ENCODE measurements at regions not wholly inside any gene's neighbourhood (a gene's known extent, or its start where the extent isn't known, plus 50 kb on each side); places are given as distances from the start of the nearest gene placed in this dataset.

DNA sequence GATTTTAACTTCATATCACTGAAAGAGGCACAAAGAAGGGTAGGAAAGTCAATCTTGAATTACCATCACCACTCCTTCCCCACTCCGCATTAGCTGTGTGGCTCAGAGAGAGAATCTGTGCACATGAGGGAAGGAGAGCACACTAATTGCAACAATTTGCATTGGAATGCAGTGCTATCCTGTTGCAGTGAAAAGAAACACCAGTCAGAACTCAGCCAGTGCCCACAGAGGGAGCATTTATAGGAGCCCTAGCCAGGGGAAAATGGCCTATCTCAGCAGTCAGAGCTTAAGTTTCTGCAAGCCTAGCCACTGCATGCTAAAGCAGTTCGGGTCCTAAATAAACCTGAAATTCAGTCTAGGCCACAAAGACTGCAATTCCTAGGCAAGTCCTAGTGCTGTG, 159.4 kb upstream of the AR start:
- H3K9me3 Mint-ChIP-seq (ENCODE audit: unreplicated experiment) = peaks cover 2% of the 10 kb centered on the region
- Histone ChIP-seq H3K4me3 (ENCODE audit: insufficient read depth, low read depth, low read length) (no peak overlapping the region), H3K4me1 (ENCODE audit: insufficient read depth, low read length) (no peaks in the 10 kb centered on the region), H3K9ac (ENCODE audit: low read length) (no peak overlapping the region), H3K27me3 (ENCODE audit: insufficient read depth, low read length) (no peaks in the 10 kb centered on the region), H3K27ac (ENCODE audit: low read depth, low read length) (no peak overlapping the region), H3K4me2 (ENCODE audit: low read length) (no peak overlapping the region), H3K9me3 (ENCODE audit: insufficient read depth, low read depth, low read length) (no peaks in the 10 kb centered on the region), H2AFZ (ENCODE audit: low read depth, low read length) (no peak overlapping the region), H3K79me2 (ENCODE audit: insufficient read depth, low read length) (no peaks in the 10 kb centered on the region), H4K20me1 (ENCODE audit: insufficient read depth, low read length) (no peaks in the 10 kb centered on the region), H3K36me3 (ENCODE audit: insufficient read depth, low read length) (no peaks in the 10 kb centered on the region)
- TF ChIP-seq, protein P1, sequence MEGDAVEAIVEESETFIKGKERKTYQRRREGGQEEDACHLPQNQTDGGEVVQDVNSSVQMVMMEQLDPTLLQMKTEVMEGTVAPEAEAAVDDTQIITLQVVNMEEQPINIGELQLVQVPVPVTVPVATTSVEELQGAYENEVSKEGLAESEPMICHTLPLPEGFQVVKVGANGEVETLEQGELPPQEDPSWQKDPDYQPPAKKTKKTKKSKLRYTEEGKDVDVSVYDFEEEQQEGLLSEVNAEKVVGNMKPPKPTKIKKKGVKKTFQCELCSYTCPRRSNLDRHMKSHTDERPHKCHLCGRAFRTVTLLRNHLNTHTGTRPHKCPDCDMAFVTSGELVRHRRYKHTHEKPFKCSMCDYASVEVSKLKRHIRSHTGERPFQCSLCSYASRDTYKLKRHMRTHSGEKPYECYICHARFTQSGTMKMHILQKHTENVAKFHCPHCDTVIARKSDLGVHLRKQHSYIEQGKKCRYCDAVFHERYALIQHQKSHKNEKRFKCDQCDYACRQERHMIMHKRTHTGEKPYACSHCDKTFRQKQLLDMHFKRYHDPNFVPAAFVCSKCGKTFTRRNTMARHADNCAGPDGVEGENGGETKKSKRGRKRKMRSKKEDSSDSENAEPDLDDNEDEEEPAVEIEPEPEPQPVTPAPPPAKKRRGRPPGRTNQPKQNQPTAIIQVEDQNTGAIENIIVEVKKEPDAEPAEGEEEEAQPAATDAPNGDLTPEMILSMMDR (IDR thresholded peaks at IDR 0.05; ENCODE audit: insufficient read depth, low read depth, low read length) = no peak
- no peak for TF ChIP-seq EZH2 (IDR thresholded peaks at IDR 0.05; ENCODE audit: insufficient read depth, low read length)
- no peak for FAIRE-seq
- no peaks in the 10 kb centered on the region for H3K4me1 Mint-ChIP-seq (ENCODE audit: low read depth, unreplicated experiment)
- no peaks in the 10 kb centered on the region for H3K27me3 Mint-ChIP-seq (ENCODE audit: low read depth, unreplicated experiment)
- H3K4me3 Mint-ChIP-seq (ENCODE audit: unreplicated experiment) = no peak overlapping the region
- no peak for DNase-seq (ENCODE audit: low read depth)
- H3K36me3 Mint-ChIP-seq (ENCODE audit: low read depth, unreplicated experiment) = no peaks in the 10 kb centered on the region
- H3K27ac Mint-ChIP-seq (ENCODE audit: unreplicated experiment) = no peak overlapping the region

DNA sequence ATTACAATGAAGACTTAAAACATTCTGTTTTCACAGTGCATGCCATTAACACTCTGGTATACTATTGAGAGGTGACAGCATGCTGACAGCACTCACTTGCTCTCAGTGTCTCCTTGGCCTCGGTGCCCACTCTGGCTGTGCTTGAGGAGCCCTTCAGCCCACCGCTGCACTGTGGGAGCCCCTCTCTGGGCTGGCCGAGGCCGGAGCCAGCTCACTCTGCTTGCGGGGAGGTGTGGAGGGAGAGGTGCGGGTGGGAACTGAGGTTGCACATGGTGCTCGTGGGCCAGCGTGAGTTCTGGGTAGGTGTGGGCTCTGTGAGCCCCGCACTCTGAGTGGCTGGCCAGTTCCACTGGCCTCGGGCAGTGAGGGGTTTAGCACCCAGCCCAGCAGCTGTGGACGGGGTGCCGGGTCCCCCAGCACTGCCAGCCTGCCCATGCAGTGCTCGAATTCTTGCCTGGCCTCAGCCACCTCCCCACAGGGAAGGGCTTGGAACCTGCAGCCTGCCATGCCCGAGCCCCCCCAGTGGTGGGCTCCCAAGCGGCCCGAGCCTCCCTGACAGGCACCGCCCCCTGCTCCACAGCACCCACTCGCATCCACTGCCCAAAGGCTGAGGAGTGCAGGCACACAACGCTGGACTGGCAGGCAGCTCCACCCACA, 135.3 kb upstream of the AR start:
- H3K4me1 Mint-ChIP-seq (ENCODE audit: low read depth, unreplicated experiment) = no peaks in the 10 kb centered on the region
- Histone ChIP-seq H3K4me1 (ENCODE audit: insufficient read depth, low read length) (no peaks in the 10 kb centered on the region), H4K20me1 (ENCODE audit: insufficient read depth, low read length) (no peaks in the 10 kb centered on the region), H3K4me3 (ENCODE audit: insufficient read depth, low read depth, low read length) (no peak overlapping the region), H3K4me2 (ENCODE audit: low read length) (no peak overlapping the region), H3K9ac (ENCODE audit: low read length) (no peak overlapping the region), H3K9me3 (ENCODE audit: insufficient read depth, low read depth, low read length) (no peaks in the 10 kb centered on the region), H3K79me2 (ENCODE audit: insufficient read depth, low read length) (no peaks in the 10 kb centered on the region), H2AFZ (ENCODE audit: low read depth, low read length) (no peak overlapping the region), H3K36me3 (ENCODE audit: insufficient read depth, low read length) (no peaks in the 10 kb centered on the region), H3K27ac (ENCODE audit: low read depth, low read length) (no peak overlapping the region), H3K27me3 (ENCODE audit: insufficient read depth, low read length) (no peaks in the 10 kb centered on the region)
- H3K4me3 Mint-ChIP-seq (ENCODE audit: unreplicated experiment) = no peak overlapping the region
- H3K36me3 Mint-ChIP-seq (ENCODE audit: low read depth, unreplicated experiment) = no peaks in the 10 kb centered on the region
- no peak for TF ChIP-seq EZH2 (IDR thresholded peaks at IDR 0.05; ENCODE audit: insufficient read depth, low read length)
- TF ChIP-seq, protein P1 (IDR thresholded peaks at IDR 0.05; ENCODE audit: insufficient read depth, low read depth, low read length) = no peak
- no peak overlapping the region for H3K27ac Mint-ChIP-seq (ENCODE audit: unreplicated experiment)
- H3K27me3 Mint-ChIP-seq (ENCODE audit: low read depth, unreplicated experiment) = no peaks in the 10 kb centered on the region
- FAIRE-seq (no peak), DNase-seq (ENCODE audit: low read depth) (no peak)
- peaks cover under 1% of the 10 kb centered on the region for H3K9me3 Mint-ChIP-seq (ENCODE audit: unreplicated experiment)

DNA sequence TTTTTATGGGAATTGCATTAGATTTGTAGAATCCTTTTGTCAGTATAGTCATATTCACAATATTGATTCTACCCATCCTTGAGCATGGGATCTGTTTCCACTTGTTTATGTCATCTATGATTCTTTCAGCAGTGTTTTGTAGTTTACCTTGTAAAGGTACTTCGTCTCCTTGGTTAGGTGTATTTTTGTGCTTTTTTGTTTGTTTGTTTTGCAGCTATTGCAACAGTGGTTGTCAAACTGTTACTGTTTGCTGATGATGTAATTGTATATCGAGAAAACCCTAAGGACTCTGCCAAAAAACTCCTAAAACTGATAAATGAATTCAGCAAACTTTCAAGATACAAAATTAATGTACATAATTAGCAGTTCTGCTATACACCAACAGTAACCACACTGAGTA, 127.9 kb upstream of the AR start:
- Mint-ChIP-seq H3K4me1 (ENCODE audit: low read depth, unreplicated experiment) (no peaks in the 10 kb centered on the region), H3K36me3 (ENCODE audit: low read depth, unreplicated experiment) (no peaks in the 10 kb centered on the region), H3K27ac (ENCODE audit: unreplicated experiment) (no peak overlapping the region), H3K4me3 (ENCODE audit: unreplicated experiment) (no peak overlapping the region), H3K9me3 (ENCODE audit: unreplicated experiment) (peaks cover 3% of the 10 kb centered on the region), H3K27me3 (ENCODE audit: low read depth, unreplicated experiment) (no peaks in the 10 kb centered on the region)
- Histone ChIP-seq H3K27me3 (ENCODE audit: insufficient read depth, low read length) (no peaks in the 10 kb centered on the region), H4K20me1 (ENCODE audit: insufficient read depth, low read length) (no peaks in the 10 kb centered on the region), H3K36me3 (ENCODE audit: insufficient read depth, low read length) (no peaks in the 10 kb centered on the region), H3K27ac (ENCODE audit: low read depth, low read length) (no peak overlapping the region), H3K9ac (ENCODE audit: low read length) (no peak overlapping the region), H2AFZ (ENCODE audit: low read depth, low read length) (no peak overlapping the region), H3K9me3 (ENCODE audit: insufficient read depth, low read depth, low read length) (no peaks in the 10 kb centered on the region), H3K4me1 (ENCODE audit: insufficient read depth, low read length) (no peaks in the 10 kb centered on the region), H3K79me2 (ENCODE audit: insufficient read depth, low read length) (no peaks in the 10 kb centered on the region), H3K4me2 (ENCODE audit: low read length) (no peak overlapping the region), H3K4me3 (ENCODE audit: insufficient read depth, low read depth, low read length) (no peak overlapping the region)
- FAIRE-seq = peak; percentile 97
- DNase-seq (ENCODE audit: low read depth) = no peak
- no peak for TF ChIP-seq EZH2 (IDR thresholded peaks at IDR 0.05; ENCODE audit: insufficient read depth, low read length)
- TF ChIP-seq, protein P1 (IDR thresholded peaks at IDR 0.05; ENCODE audit: insufficient read depth, low read depth, low read length) = no peak

Measured in astrocyte (in vitro differentiated cells and primary cell).